NCI-H82 treated with DMSO at 0.1 percent for 48 hours (cell line): ENCODE measurements at regions not wholly inside any gene's neighbourhood (a gene's known extent, or its start where the extent isn't known, plus 50 kb on each side); places are given as distances from the start of the nearest gene placed in this dataset.

ENCODE experiments used
- DNase-seq: peaks from one replicate; lab custom pipeline; 2025; ENCODE audit not compliant: unreplicated experiment; lab: John Stamatoyannopoulos, UW

DNA sequence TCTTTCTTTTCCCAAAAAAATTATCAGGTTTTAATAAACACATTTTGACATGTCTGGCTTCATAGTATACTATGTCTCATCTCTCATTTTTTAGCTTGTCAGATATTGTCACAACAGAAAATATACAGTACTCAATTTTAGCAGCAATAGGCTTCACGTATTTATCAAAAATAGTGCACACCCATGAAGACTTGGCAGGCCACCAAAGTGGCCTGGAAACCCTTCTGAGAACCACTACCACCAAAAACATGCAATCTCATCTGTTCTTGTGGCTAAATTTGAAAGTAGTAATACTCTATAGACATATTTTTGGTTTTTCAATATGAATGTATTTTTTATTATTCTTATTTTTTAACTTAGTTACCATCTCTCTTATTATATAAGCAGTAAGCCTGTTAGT is 1094.5 kb upstream of the LRRN3 start:
- no peak for DNase-seq

DNA sequence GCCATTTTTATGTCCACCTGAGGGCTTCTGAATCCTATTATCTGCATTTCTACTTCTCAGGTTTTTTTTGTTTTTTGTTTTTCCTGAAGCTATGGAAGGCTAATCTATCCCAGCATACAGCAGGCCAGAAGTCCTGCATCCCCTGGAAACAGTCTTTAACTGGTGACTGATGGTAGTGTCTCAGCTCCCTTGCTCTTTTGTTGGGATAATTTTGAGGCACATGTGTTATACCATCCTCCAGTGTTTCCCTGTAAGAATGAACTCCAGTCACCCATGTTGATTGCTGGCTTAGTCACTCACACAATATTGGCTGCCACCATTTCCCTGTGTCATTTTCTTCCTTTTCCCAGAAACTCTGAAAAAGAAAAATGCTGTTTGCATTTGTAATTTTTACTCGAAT is 1094.0 kb upstream of the LRRN3 start:
- no peak for DNase-seq

DNA sequence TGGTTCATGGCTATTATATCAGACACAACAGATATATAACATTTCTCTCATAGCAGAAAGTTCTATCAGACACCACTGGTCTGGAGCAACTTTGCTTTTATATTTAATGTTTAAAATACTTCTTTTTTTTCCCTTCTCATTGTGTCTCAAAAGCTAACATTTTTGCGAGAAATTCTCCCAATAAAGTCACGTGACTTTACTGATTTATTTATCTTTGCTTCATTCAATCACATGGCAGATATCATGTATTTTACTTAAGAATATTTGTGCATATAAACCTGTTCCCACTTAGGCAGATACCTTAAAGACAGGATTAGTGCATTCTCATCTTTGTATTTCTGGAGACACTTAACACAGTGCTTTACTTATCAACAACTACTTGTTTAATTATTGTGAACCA is 1093.1 kb upstream of the LRRN3 start:
- no peak for DNase-seq

DNA sequence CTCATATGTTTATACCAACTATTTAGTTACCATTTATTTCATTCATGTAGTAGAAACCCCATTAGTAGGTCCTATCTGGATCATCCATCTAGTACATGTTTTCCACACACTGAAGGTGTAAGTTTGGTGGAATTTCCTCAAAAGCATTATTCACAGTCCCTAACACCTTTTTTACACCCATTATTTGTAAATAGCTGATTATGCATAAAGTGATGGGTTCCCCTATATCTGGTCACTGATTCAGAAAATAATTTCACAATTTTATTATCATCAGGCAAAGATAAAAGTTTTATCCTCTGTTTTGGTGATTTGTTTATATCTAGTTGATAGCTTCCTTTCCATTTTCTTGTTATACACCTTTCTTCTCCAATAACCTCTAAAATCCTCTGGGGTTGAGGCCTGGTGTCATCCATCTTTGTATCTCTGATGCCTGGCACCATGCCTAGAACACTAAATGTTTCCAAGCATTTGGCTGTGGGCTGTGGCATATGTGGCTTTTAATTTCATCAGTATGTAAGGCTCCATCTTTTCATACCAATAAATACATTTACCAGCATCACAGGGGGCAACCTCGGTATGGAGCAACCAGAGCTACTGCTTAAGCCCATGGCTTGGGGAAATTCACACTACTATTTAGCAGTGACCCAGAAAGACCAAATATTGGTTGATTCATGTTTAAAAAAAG is 1089.5 kb upstream of the LRRN3 start:
- DNase-seq, result no peak

DNA sequence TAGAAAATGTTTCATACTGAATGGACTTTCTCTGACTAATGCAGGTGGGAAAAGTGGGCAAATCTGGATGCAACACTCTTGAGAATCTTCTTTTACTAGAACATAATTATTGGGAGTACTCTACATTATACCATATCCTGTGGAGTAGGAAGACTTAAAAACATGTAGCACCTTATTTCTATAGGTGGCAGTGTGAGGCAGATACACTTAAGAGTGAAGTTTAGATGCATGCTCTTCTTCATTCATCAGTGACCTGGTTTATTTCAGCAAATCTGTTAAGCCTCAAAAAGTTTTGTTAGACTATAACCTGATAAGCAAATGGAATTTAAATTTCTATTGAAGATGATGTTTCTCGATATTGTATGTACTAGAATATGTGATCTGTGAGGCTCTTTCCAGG is 1087.1 kb upstream of the LRRN3 start:
- no peak for DNase-seq

DNA sequence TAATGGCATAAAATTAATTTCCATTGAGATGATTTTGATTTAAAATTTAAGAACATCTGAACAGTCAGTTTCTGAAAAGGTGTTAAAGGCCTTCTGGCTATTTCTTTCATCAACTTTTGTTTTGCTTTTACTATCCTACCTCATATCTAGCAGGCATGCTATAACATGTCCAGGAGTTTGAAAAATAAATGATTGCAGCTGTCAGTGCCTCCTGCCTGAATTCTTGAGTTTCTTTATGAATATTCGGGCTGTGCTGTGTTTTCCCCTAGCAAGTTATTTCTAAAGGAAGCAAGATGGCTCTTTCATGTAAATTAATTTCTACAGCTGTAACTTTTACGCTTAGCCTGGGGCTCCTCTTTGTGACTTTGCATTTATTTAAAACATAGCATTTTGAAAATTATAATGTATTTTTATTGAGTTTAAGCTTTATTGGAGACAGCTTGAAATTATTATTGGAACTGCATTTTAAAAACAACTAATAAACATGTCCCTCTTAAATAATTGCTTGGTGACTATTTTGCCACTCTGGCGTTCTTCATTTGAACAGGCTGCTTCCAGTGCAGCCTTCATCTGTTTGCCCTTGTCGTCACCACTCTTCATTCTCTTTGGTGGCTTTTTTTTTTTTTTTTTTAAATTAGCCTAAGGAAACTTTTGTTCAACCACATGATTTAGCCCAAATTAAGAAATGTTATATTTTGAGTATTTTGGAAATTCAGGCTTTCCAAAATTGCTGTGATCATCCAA is 1083.4 kb upstream of the LRRN3 start:
- no peak for DNase-seq

DNA sequence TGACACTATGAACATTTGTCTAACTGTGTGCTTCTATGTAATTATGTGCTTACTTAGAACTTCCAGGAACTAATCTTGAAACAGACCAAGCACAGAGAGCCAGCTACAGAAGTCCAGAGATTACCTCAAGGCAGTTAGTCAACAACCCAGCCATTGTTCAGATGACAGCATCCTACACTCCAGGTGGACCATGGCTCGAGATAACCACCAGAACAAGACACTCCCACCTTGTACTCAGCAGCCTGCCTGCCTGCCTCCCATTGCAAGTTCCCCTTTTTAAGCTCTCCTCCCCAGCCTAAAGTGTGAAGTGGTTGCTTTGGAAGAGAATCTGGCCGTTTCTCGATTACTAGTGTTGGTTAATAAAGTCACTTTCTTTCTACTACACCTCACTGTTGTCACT is 1080.6 kb upstream of the LRRN3 start:
- DNase-seq, result no peak

DNA sequence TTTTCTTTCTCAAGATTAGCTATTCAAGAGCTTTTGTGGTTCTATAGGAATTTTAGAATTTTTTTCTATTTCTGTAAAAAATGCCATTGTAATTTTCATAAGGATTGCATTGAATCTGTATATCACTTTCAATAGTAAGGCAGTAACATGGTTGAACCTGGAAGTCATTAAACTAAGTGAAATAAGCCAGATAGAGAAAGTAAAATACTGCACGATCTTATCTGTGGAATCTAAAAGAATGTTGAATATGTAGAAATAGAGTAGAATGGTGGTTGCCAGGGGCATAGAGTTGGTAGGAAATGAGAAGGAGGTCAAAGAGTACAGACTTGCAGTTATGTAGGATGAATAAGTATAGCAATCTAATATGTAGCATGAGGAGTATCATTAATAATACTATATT is 1073.5 kb upstream of the LRRN3 start:
- no peak for DNase-seq

DNA sequence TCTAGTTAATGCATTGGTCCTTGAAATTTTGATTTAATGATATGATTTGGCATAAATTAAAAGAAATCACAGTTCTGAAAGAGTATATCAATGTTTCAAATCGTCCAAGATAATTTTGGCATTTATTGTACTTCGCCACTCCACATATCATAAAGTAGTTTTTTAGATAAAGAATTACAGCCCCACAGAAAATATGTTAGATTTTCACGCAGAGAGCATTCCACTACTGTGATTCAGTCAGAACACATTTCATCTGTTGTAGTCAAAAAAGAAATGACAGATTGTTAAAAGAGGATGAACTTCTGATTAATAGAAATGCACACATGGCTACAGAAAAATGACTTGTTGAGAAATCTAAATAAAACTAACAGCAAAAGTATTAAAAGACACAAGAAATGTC is 1063.5 kb upstream of the LRRN3 start:
- no peak for DNase-seq

DNA sequence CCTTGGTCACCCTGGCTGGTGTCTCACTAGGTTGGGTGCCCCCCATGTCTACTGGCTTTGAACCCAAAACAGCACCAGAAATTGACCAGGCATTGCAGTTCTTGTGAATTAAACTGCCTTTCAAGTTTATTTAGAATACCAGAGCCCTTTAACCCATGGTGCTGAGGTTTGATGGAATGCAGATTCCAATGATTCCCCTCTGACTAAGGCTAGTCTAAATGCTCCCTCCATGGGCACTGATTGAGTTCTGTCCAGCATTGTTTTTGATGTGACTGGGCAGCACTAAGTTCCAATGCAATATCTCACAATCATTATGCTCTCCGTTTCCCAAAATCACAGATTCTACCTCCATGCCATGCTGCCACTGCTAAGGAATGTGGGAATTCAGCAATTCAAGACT is 1047.4 kb upstream of the LRRN3 start:
- no peak for DNase-seq

DNA sequence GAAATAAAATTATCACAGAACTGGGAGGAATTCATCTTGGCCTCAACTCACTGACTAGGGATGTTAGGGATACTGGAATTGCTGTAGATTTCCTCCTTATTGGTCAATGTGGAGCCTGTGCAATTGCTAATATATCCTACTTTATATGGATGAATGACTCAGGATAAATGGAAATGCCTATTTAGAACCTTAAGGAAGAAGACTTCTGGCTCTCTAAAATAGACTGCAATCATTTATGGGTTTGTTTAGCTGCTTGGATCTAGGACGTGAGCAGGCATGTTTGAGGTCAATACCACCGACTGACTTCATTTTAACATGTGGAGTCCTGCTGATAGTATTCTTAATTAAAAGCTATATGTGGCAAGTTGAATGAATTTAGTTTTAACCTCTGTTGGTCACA is 1040.1 kb upstream of the LRRN3 start:
- DNase-seq, result no peak

DNA sequence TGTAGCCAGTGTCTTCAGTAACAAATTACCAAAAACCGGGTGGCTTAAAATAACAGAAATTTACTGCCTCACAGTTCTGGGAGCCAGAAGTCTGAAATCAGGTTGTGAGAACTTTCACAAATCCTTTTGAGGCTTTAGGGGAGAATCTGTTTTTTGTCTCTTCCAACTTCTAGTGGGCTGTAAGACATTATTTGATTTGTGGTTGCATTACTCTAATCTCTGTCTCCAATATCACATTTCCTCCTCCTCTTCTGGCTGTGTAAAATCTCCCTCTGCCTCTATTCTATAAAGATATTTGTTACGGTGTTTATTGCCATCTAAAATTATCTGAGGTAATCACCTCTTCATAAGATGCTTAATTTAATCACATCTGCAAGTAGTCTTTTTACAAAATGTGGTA is 1039.6 kb upstream of the LRRN3 start:
- DNase-seq, result peak; percentile 21

DNA sequence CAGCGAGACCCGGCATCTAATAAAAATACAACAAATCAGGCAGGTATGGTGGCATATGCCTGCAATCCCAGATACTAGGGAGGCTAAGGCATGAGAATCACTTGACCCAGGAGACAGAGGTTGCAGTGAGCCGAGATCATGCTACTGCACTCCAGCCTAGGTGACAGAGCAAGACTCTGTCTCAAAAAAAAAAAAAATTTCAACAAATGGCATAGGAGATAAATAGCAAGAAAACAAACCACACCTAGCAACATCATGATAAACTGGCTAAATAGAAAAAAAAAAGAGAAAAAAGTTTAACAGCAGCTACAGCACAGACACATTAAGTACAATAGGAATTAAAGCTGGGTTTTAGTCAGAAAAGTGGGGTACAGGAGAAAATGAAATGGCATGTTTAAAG is 1034.6 kb upstream of the LRRN3 start:
- DNase-seq, result no peak

DNA sequence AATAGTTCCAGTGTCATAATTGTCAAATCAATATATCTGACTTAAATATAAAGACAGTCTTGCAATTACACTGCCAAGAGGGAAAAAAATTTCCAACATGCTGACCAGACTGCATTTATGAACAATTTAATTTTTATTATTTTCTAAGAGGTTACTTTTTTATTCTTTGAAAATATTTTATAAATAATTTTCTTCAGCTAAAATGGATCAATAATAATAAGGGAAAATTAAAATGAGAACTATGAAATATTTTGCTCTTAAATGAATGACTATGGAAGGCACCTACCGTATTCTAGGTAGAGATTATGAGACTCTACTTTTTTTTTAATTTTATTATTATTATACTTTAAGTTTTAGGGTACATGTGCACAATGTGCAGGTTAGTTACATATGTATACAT is 1032.5 kb upstream of the LRRN3 start:
- DNase-seq, result no peak

DNA sequence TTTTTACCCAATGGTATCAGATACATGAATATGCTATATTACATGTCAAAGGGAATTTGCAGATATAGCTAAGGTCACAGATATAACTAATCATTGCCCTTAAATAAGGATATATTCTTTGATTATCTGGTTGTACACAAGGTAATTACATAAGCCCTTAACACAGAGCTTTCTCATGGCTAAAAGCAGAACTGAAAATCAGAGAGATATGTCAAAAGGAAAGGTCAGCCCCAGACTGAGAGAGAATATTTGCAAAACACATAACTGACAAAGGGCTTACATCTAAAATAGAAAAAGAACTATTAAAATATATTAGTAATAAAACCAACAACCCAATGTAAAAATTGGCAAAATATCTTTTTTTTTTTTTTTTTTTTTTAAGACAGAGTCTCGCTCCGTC is 1029.5 kb upstream of the LRRN3 start:
- DNase-seq, result no peak

DNA sequence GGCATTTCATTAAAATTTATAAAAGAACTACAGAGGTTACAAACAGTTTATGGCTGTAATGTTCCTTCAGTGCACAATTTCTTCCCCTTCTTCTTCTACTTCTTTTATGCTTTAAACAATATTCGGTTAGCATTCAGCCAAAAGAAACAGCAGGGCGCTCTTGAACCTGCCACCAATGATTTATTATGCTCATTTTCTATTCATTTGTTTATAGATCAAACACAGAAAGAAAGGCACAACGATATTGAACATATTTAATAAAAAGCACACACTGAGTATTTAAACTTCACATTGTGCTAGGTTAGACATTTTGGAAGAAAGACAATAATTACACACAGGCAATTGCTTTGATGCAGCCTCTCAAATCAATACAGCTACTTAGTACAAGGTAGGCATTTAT is 1025.8 kb upstream of the LRRN3 start:
- DNase-seq, result no peak

DNA sequence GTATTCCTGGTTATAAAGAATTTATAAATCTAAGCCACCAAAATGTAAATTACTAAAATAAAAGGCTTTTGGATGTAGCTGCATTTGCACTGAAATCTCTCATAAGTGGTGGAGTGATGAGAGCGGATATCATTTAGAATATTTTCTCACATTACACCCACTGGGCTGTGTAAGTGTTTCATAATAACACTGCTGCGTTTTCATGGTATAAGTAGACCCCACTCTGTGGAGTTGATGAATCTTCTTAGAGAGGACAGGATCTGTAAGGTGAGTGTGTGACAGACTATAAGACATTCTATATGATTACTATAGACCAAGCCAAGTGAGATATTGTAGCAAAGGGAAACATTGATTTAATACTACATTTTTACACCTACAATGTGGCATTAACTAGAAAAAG is 1024.1 kb upstream of the LRRN3 start:
- no peak for DNase-seq

DNA sequence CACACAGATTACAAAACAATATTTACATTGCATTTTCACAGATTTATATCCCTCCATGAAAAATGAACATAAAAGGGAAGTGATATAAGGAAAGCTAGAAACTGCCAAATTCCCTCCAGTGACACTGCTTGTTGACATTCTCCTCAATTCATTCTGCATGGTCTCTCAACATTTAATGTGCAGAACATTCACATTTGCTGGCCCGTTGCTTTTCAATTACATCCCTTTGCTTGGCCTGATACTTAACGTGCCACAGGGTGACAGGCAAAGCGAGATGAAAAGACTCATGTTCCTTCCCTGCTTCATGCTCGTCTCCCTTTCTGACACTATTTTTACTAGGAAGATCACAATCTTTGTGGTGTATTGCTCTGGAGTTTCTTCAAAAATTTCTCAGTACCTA is 1019.7 kb upstream of the LRRN3 start:
- no peak for DNase-seq

DNA sequence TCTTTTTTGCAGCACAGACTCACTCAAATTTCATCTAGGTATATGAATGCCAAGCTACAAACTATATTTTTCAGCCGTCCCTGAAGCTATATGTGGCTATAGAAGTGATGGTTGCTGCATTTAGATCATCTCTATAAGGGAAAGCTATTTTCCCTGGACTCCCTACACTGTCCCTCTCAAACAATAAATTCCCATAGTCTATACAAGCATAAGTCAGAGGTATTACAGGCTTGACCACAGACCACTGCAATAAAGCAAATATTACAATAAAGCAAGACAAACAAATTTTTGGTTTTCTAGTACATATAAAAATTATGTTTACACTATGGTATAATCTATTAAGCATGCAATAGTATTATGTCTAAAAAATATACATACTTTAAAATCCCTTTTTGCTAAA is 1015.5 kb upstream of the LRRN3 start:
- no peak for DNase-seq

DNA sequence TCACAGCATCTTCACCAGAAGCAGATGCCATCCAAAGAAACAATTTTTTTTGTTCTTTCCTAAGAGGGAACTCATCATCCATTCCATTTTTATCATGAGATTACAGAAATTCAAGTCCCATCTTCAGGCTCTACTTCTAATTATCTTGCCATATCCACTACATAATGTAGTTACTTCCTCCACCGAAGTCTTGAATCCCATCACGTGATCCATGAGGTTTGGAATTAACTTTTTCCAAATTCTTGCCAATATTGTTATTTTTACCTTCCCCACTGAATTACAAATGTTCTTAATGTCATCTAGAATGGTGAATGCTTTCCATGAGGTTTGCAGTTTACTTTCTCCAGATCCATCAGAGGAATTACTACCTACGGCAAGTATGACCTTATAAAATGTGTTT is 1014.7 kb upstream of the LRRN3 start:
- no peak for DNase-seq

DNA sequence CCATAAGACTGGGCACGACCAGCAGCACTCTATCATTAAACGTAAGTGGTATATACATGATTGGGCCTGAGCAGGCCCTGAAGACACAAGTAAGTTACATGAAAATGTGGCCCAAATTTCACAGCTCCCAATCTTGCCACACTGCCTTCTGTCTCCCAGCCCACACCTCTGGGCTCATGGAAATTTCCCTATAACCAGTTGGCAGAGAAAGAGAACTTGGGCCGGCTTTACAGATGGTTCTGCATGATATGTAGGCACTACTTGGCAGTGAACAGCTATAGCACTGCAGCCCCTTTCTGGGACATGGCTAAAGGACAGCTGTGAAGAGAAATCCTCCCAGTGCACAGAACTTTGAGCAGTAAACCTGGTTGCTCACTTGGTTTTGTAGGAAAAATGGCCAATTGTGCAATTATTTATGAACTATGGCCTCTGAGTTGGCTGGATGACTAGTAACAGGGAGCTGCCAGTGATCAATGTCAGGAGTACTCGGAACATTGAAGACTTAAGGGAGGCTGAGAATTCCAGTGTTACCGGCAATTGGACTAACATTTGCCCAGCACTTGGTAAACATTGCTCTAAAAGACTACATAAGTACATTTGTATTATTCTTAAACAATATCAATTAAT is 1006.6 kb upstream of the LRRN3 start:
- DNase-seq, result no peak

DNA sequence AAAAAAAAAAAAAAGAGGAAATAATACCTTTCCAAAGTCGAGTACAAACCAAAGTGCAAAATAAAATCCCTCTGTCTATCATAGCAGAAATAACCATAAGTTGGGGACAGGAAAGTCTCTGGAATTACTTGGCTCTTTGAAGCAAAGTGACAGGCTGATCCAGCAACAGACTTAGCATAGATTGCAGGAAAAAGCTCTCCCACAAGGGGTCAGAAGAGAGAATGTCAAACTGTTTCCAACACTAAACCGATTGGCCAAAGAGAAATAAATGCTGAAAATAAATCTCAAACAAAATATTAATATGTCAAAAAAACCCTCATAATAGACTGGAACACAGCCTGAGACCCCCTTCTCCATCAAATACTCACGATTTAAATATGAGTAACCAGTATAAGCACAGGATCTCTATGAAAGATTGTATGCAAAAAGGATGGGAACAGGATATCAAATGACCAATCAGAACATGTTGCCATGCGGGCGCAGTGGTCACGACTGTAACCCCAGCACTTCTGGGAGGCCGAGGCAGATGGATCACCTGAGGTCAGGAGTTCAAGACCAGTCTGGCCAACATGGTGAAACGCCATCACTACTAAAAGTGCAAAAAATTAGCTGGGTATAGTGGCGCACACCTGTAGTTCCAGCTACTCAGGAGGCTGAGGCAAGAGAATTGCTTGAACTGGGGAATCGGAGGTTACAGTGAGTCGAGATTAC is 1000.7 kb upstream of the LRRN3 start:
- DNase-seq, result no peak
